DND-41 (cell line): ENCODE measurements at regions not wholly inside any gene's neighbourhood (a gene's known extent, or its start where the extent isn't known, plus 50 kb on each side); places are given as distances from the start of the nearest gene placed in this dataset.

Experiments used
- EZH2 ChIP-seq: IDR thresholded peaks from 3 replicates; pipeline ENCODE4 v1.6.1; 2012; ENCODE audit warnings: borderline replicate concordance, low read depth, mild to moderate bottlenecking, moderate library complexity, low read length, inconsistent platforms; ENCODE audit not compliant: severe bottlenecking
- TF ChIP-seq, protein P1 (sequence below): IDR thresholded peaks from 2 replicates; pipeline ENCODE4 v1.5.1; 2012; ENCODE audit warnings: borderline replicate concordance, low read length, moderate library complexity, mild to moderate bottlenecking; ENCODE audit not compliant: poor library complexity, severe bottlenecking; ENCODE audit errors: extremely low read depth

- no peak for TF ChIP-seq EZH2
- TF ChIP-seq, protein P1, sequence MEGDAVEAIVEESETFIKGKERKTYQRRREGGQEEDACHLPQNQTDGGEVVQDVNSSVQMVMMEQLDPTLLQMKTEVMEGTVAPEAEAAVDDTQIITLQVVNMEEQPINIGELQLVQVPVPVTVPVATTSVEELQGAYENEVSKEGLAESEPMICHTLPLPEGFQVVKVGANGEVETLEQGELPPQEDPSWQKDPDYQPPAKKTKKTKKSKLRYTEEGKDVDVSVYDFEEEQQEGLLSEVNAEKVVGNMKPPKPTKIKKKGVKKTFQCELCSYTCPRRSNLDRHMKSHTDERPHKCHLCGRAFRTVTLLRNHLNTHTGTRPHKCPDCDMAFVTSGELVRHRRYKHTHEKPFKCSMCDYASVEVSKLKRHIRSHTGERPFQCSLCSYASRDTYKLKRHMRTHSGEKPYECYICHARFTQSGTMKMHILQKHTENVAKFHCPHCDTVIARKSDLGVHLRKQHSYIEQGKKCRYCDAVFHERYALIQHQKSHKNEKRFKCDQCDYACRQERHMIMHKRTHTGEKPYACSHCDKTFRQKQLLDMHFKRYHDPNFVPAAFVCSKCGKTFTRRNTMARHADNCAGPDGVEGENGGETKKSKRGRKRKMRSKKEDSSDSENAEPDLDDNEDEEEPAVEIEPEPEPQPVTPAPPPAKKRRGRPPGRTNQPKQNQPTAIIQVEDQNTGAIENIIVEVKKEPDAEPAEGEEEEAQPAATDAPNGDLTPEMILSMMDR: no peak
Observed at GRCh38 chrX:39157796-39158195, 356.5 kb downstream of the MID1IP1 start.
